Thyroid gland (tissue), 4 donors: ENCODE measurements at regions not wholly inside any gene's neighbourhood (a gene's known extent, or its start where the extent isn't known, plus 50 kb on each side); places are given as distances from the start of the nearest gene placed in this dataset.

ENCODE experiments used
- POLR2A ChIP-seq, 2 donors: fragments of 450-650 bp; IDR thresholded peaks; one replicate each; pipeline ENCODE4 v1.6.1; 2017; ENCODE audit warnings: antibody characterized with exemption in 2 of 2, mild to moderate bottlenecking in 2 of 2, moderate library complexity in 1 of 2
- TF ChIP-seq, protein P1 (sequence below), 6 experiments: fragments of 200-600 bp in 3 of 6; fragments of 450-650 bp in 3 of 6; sonication (generic) in 3 of 6; IDR thresholded peaks; one replicate each; pipeline ENCODE4 v1.5.1; 2016 to 2019; ENCODE audit warnings: antibody characterized with exemption in 6 of 6, mild to moderate bottlenecking in 2 of 6, inconsistent platforms in 1 of 6, moderate library complexity in 1 of 6

DNA sequence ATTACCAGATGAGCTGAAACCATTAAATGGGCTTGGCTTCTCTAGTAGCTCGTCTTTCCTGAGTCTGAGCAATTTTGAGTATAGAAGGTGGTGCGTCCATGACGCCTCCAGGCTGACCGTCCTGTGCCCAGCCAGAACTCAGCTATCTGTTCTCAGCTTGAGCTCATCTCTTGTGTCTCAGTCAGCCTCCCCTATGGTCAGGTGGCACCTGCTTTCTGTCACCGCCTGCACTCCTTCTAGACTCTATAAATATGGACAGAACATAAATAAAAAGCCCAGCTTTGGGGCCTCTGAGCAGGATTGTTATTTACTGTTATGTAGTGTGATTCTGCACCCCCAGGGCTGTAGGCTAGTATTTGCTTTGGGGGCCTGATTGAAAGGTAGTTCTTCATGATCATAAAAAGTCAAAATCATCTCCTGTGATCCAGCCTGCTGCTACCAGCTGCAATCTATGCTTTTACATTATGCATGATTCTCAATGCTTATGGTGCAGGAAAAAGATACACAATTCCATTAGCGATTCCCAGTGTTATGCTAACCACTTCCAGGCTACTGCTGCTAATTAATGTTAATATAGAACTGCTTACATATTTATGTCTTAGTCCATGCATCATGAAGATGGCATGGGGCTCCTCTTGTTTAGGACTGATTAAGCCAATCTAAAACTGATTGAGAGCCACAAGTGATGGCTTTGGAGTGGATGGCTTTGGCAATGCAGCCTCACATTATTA lies 72.5 kb upstream of the TMTC4 start:
- TF ChIP-seq, protein P1, sequence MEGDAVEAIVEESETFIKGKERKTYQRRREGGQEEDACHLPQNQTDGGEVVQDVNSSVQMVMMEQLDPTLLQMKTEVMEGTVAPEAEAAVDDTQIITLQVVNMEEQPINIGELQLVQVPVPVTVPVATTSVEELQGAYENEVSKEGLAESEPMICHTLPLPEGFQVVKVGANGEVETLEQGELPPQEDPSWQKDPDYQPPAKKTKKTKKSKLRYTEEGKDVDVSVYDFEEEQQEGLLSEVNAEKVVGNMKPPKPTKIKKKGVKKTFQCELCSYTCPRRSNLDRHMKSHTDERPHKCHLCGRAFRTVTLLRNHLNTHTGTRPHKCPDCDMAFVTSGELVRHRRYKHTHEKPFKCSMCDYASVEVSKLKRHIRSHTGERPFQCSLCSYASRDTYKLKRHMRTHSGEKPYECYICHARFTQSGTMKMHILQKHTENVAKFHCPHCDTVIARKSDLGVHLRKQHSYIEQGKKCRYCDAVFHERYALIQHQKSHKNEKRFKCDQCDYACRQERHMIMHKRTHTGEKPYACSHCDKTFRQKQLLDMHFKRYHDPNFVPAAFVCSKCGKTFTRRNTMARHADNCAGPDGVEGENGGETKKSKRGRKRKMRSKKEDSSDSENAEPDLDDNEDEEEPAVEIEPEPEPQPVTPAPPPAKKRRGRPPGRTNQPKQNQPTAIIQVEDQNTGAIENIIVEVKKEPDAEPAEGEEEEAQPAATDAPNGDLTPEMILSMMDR (IDR thresholded peaks at IDR 0.05): no peak
- no peak for TF ChIP-seq POLR2A (IDR thresholded peaks at IDR 0.05)
